ENCODE measurements at regions not wholly inside any gene's neighbourhood (a gene's known extent, or its start where the extent isn't known, plus 50 kb on each side); places are given as distances from the start of the nearest gene placed in this dataset.
"Not testable (repeated sequence)": the region's sequence is repeated elsewhere in the genome, so short reads cannot be mapped to it uniquely, and the experiment has no call there.

DNA sequence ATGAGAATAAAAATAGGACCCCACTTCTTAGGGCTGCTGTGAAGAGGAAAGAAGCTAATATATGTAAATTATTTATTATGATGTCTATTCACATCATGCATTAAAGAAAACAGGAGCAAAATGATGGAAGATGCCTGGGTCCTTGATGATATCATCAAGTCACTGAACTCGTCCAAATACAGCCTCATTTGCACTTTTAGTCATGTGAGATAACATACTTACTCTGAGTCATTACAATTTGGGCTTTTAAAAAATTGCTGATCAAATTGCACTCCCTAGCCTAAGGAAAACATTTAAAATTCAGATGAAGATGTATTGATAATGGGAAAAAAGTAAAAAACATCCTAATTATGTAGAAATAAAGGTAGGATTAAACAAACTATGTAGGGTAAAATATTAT, 302.7 kb upstream of the CCL2 start:
- no peak for DNase-seq

DNA sequence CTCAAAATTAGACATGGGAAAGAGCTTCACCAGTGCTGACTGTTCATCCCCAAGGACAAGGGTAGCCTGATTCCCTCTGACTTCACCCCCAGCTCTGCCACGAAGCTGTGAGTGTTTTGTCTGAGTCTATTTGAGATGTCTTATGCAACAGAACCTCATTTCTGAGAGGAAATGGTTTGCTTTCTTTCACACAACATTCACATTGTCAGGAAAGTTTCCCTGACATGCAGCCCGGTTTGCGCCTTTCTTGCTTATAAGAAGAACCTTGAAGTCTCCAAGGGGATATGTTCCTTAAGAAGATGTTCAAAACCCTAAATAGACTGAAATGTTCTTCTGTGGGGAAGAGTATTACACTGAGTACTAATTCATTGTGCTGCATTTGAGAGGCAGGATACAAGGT, 300.5 kb upstream of the CCL2 start:
- DNase-seq = no peak

DNA sequence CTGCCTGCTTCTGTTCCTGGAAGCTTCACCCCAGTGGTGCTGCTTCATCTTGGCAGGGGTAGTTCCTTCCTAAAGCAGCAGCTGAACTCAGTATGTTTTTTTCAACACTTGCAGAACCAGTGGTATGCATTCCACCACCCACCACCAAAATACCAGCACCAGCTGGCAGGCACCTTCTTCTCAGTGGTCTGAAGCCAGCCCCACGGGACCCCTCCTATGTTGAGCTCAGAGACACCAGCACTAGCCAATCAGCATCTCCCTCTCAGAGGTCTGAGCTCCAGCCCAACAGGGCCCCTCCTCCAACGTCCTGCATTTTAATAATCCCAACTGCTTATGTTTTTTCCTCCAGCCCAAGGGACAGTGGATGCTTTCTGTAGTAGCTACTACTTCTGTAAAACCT, 299.6 kb upstream of the CCL2 start:
- no peak for DNase-seq

DNA sequence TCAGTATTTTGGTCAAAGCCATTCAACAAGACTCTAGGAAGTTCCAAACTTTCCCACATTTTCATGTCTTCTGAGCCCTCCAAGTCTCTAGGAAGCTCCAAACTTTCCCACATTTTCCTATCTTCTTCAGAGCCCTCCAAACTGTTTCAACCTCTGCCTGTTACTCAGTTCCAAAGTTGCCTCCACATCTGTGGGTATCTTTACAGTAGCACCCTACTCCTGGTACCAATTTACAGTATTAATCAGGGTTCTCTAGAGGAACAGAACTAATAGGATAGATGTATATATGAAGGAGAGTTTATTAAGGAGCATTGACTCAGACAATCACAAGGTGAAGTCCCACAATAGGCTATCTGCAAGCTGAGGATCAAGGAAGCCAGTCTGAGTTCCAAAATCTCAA, 296.0 kb upstream of the CCL2 start:
- DNase-seq = not testable (repeated sequence)

DNA sequence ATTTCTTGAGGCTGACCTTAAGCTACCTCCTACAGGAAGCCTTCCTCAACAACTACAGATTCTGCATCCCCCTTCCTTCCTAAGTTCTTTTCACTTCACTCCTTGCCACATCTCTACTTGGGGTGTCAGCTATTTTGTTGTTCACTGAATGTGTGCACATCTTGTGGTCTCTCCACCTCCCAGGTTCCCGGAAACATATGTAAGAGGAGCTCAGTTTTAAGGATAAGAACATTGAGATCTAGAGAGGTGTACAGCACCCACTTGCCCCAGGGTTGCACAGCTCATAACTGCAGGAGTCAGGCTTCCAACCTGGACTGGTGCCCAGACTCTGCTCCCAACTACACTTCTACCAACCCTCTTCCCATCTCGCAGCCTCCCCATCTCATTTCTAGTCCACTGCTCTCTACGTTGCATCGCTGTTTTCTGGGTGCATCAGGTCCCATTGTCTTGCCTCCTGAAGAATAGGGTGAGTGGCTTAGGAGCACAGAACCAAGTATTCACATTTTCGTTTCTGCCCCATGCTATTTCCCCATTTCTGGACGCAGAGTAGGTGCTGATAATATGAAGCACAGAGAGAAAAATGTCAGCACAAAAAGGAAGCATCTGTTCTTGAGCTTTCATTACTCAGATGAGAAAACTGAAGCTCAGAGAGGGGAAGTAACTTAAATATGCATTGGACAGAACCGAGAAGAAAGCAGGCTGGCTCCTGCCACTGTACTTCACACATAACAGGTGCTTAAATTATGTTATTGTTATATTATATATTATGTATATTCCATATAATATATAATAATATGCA, 292.0 kb upstream of the CCL2 start:
- DNase-seq = no peak

DNA sequence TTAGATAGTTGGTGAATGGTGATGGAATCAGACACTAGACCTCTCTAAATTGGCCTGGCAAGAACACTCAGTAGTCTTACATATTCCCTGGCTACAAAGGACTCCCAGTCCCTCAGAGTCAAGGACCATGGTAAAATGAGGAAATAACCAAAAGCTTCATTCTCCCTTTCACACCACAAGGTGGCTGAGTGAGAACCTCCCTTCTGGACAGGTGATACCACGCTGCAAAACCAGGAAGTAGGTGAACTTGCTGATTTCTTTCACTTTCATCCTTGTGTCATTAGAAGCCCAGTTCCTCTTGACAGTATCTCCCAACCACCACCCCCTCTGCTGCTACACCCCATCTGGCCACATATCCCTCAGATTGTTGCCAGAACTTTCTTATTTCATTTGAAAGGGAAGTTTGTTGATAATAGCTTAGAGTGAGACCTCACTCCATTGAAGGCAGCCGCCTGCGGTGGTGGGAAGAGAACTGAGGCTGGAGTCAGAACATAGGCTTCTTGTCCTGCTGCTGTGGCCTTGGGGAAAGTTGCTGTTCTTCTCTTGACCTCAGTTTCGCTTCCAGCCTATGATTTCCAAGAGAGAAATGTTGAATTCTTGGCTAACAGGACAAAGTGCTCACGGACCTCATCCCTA, 290.6 kb upstream of the CCL2 start:
- no peak for DNase-seq

DNA sequence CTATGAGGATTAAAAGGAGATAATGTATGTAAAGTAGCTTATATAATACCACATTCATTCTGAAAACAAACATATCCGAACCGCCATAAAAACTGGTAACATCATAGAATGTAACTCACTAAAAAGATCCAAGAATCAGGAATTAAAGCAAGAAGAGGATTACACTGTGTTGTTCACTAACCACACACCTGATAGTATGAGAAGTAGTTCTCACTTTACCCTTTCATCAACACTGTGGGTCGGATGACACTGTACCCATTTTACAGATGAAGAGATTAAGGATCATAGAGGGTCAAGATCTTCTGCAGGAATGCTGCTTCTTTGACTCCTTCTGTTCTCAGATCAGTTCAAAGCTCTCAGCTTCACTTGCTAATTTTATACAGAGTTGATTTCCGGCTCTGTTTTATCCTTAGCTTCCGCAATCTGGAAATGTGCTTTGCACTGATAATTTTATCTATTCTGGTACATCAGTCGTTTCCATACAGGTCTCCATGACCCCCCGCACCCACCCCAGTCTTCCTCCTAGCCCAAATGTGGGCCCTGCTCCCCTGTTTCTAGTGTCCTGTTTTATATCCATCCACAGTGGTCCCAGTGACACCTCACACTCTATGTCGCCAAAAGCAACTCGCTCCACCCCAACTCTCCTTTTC, 288.6 kb upstream of the CCL2 start:
- no peak for DNase-seq

DNA sequence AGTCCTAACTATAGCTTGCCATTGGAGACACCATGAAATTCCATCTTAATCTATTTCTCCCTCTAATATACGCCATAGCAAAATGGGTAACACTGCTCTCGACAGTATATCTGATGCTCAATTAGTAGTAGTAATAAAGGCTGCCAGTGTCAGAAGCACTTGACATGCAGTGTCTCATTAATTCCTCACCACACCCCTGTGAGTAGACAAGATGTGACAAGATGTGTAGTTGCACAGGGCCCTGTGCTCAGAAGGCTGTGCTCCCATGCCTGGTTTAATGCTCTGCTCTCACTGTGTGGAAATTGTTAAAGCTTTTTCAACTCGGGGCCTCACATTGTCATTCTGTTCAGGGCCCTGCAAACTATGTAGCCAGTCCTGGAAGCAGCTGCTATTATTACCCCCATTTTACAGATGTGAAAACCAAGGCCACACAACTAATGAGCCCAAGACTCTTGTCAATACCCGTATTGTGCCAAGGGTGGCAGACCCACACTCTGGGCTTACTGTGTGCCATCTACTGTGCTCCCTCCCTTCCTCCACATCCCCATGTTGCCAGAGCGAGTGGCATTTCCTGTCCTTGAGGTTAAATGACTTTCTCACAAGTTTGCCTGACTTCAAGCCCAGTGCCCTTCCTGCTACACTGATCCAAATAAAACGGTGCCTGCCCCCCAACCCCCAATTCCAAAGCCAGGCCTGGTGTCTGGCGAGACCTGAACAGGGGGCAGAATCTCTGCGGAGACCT, 287.3 kb upstream of the CCL2 start:
- no peak for DNase-seq

DNA sequence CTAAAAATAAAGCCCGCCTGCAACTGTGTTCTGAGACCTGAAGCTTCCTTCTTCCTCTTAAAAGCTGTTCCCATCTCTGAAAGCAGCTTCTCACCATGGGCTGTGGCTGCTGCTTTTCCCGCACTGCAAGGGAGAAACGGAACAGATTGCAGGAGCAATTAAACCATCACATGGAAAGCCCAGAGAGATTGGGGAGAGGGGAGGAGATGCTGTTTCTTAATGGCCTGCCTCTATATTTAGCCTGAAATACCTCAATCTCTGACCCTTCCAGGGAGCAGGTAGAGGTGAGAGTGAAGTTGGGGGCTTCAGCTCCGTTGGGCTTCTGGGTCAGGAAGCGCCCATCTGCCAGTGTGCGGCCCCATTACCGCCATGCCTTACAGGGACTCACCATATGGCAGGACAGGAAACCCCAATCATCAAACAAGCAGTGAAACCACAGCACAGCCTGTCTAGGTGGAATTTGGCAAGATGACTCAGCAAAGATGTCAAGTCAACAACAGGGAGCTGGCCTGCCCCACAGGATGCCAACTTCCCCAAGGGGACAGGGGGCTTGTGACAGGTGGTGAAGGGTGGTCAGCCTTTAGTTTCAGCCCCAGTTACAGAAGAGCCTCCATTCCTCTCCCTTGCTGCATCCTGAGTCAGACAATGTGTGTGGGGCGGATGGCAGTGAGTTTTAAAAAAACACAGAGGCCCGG, 286.6 kb upstream of the CCL2 start:
- DNase-seq = no peak

DNA sequence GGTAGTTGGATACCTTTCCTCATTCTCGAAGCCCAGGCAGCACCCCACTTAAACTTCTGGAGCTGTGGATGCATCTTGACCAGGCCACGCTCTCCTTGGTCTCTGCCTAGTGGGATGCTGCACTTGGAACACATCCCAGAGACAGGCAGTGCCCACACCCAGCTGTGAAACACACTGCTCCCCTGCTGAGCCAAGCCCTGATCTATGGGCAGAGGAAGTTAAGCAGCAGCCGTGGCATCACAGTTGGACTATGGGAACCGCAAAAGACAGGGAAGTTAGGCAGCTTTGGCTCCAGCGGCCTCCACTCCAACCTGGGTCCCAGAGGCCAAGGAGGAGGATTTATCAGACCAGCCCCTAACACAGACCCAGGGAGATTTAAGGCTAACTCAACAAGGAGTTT, 284.8 kb upstream of the CCL2 start:
- DNase-seq = no peak

DNA sequence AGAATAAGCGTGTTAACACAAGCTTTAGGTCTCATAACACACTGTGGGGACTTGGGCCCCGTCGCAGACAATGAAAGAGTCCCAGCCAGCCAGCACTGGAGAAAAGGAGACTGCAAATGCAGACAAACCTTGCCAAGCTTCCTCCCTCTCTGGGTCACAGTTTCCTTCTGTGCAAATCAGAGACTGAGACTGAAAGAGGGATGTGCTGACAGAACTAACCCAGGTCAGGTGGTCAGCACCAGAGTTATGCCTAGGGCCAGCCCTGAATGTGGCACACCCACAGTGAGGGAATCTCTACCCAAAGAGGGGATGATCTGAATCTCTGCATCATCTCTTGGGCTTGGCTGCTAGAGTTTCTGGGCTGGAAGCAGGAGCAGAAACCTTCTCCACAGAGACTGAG, 282.3 kb upstream of the CCL2 start:
- no peak for DNase-seq

DNA sequence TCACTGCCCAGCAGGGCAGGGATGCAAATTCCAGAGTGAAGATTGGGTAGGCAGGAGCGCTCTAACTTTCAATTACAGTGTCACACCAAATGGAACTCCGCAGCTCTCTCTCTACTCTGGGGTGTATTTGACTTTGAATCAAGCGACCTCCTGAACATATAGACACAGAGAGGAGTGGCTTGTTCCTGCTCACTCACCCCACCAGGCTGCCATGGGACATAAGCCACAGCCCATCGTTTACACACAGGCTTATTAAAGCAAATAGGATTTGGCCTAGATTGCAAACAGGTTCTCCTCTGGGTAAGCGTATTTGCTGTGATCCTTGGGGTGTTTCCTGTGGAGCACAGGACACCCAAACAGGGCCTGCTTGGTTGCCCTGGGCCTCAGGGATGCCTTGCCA, 281.6 kb upstream of the CCL2 start:
- DNase-seq = no peak

DNA sequence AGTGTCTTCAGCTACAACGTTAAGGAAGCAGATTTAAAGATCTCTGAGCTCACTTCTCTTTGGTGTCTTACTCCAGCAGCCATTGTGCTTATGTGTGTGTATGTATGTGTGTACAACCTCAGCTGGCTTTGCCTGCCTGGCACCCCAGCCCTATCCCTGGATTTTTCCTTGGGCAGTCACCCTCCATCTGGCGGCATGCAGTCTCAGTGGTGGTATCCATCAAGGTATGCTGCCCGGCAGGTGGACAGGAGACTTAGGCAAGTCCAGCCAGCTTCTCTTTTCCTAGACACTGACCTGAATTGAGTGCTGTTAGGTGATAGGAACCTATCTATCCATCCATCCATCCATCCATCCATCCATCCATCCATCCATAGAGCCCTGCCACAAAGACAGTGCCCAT, 280.8 kb upstream of the CCL2 start:
- no peak for DNase-seq

DNA sequence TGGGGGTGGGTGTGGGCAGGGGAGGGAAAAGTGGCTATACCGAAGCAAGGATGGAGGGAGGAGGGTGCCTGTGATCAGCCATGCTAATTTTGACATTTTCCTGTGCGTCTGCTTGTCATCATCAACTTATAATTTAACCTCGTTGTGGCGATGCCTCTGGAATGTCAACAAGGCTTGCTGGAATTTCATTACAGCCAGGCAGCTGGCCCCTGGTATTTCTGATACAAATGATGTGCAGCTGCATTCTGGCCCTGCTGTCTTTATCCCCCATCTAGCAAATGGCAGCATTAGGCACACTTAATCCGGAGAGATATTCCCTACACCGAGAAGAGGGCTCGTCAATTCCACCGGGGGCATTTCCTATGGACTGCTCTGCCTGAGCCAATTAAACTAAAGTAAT, 278.3 kb upstream of the CCL2 start:
- DNase-seq = no peak

DNA sequence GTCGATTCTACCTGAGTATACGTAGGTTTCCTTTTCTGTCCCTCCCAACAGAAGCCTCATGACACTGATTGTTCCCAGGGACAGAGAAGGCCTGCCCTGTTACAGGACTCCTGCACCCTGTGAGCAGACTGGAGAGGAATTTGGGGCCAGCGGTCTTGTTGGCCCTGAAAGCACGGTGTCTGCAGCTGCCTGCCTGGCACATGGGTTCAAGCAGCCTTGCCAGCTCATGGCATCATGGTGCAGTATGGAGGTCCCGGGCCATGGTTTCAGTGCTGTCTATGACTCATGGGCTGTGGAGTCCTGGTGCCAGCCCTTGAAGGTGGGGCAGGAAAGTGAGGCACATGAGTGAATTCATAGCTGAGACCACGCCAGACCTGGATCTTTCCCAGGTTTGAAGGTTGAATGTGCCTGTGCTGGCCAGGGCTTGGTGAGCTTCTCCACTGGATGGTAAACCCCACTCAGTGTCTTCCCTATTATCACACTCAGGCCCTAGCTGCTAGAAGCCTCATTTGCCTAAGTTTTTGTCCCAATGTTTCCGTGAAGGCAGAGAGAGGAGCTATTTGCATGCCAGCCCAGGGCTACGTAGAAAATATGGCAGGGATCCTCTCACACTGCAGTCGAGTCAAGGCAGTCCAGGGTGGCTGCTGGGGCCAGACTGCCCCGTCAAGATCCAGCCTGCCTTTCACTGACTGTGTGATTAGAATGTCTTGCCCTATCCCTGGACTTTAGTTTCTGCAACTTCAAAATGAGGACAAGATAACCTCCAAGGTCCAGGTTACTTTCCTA, 277.2 kb upstream of the CCL2 start:
- no peak for DNase-seq

DNA sequence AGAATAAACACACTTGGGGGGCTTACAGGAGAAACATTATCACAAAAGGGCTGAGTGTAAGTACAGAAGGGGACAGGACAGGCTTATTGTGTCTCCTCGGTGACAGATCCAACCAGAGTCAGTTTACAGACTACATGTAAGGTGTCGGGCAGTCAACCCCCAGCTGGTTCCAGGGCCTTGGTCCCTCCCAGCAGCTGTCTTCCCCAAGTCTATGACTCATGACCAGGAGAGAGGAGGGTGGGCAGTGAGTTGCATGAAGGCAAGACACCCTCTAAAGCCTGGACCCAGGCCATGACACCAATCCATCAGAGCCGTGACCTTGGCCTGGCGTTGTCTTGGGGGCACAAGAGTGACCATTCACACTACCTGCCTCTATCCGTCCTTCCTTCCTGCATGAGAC, 276.2 kb upstream of the CCL2 start:
- no peak for DNase-seq

DNA sequence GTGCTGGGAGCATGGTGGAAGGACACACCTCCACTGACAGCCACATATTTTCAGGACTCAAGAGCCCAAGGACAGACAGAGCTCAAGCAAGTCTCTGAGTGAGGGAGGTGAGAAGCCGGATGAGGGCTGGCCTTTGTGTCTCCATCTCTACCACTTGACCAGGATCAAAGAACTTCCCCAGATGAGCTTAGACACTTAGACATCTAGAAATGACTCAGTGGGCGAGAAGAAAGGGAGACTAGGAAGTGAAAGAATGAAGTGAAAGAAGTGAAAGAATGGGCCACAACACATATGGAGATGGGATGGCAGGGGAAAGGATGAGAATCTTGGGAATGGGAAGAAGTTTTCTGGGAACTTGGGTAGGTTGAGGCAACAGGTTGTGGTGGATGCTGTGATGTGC, 274.9 kb upstream of the CCL2 start:
- no peak for DNase-seq

DNA sequence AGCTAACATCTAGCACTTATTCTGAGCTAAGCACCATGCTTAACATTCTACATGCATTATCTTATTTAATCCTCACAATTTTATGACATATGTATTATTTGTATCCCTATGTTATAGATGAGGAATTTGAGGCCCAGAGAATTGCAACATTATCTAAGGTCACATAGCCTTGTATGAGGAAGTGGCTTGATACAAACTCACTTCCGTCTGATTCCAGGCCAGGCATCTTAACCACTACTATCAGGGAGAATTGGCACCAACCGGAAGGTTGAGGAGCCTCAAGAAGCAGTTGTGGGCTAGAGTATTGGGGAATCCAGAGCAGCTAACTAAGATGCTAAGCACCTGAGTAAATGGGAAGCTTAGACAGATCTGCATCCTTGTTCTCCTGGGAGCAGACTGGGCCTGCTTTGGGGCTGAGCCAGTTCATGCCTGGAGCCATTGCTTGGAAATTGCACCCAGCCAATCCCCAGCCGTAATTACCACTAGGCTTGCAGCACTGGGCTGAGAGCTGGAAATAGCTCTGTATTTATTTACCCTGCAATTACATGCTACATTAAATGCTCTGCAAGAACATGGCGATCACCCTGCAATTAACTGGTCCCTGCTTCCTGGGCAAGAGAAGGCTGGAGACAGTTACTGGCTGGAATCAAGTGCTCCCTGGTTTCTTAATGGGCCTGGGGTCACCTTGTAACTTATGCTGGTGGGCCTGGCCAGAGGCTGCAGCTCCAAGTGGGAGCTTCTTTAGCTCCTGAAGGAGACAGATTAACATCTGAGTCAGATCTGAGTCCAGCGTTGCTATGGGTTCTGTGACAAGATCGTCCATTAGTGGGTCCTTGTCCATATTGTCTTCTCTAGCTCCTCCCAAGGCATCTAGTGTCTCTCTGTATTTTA, 273.1 kb upstream of the CCL2 start:
- DNase-seq = no peak

DNA sequence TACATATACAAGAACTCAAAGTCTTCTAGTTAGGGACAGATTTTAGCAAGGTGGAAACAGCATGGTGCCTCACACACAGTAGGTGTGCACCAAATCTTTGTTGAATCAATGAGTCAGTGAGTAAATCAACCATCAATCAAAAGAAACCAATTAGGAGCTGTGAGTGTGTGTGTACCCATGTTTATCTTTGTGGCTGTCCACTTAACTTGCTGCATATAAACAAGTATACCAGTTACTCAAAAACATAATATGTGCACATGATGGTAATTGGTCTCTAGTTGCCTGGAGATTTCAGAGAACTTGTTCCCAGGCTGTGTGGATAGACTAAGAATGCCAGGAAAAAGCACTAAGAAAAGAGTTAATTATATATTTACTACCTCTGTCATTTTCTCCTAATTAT, 272.2 kb upstream of the CCL2 start:
- DNase-seq = no peak

DNA sequence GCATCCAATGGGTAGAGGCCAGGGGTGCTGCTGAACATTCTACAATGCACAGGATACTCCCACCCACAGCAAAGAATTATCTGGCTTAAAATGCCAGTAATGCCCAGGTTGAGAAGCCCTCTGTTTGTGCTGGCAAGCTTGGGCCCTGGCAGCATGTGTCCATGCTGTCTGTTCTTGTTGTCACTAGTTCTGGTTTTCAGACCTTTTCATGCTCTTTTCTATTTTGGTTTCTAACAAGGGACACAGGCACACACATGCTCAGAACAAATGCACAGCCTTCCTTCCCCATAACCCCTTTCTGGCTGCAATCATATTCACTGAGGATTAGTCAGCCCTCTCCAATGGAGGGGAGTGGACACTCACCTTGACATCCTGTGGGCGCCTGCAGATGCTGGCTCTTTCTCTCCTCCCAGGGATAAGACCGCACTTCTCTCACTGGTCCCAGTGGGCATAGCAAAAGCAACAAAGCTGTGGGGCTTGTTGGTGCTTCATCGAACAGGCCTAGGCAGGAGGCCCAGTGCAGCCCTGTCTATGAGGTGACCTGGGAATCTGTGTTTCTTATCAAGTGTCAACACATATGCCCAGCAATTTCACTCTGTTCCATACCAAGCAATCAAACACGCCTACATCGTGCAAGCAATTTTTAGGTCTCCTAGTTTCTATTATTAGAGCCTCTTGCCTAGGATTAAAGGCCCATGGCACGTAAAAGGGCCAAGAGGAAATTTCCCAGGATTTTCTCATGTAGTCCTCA, 271.1 kb upstream of the CCL2 start:
- no peak for DNase-seq
